ENCODE measurements at regions not wholly inside any gene's neighbourhood (a gene's known extent, or its start where the extent isn't known, plus 50 kb on each side); places are given as distances from the start of the nearest gene placed in this dataset.

DNA sequence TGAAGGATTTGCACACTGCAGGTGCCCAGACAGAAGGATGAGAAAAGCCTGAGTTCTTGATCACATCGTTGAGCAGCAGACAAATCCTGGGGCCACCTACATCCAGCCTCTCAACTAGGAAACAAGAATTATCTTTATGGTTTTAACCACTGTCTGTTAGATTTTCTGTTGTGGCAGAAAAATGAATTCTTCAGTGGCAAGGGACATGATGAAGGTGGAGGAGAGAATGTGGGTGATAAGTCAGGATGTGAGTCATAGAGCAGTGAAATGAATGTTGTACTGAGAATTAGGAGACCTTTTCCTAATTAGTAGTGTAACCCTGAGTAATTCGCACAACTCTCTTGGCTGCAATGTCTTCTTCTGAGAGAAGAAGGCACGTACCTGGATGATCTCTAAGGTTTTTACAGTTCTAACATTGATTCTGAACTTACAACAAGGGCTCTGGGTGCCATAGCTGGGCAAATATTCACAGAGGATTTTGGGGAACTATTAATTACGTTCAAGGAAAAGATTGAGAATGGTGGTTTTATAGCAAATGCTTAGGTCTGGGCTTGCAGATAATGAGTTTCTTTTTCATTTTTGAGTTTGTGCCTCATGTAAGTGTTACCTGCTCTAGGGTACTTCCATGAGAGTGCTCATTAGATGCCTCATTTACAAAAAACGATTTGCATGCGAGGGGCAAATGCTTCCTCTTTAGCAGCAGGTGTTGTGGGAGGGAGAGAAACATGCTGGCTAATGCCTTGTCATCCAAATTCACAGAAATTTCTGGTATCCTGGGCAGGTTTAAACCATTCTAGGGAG is 111.0 kb upstream of the KL start:
- TF ChIP-seq HHEX (CRISPR knock-in tag; IDR thresholded peaks at IDR 0.05), result no peak
- no peak for TF ChIP-seq FOXM1 (CRISPR knock-in tag; IDR thresholded peaks at IDR 0.05)

Measured in HepG2 (cell line).